Activated CD4-positive, alpha-beta memory T cell treated with anti-CD3 and anti-CD28 coated beads, Interleukin-2, amount 10 ng/mL, durations not matched to agents 7 days and 5 days (primary cell): ENCODE measurements at regions not wholly inside any gene's neighbourhood (a gene's known extent, or its start where the extent isn't known, plus 50 kb on each side); places are given as distances from the start of the nearest gene placed in this dataset.
"Not testable (repeated sequence)": the region's sequence is repeated elsewhere in the genome, so short reads cannot be mapped to it uniquely, and the experiment has no call there.

Experiments used
- CTCF ChIA-PET: fragments of 350-600 bp; sonication (Branson Sonifier 250); formaldehyde crosslinking; loops from one replicate; lab custom pipeline; 2021; ENCODE audit warnings: antibody characterized with exemption, inconsistent platforms; lab: Charles Lee
- POLR2A ChIA-PET: fragments of 350-600 bp; sonication (Branson Sonifier 250); formaldehyde crosslinking; loops from one replicate; lab custom pipeline; 2021; ENCODE audit warnings: antibody characterized with exemption; lab: Charles Lee
- DNase-seq: peaks from one replicate; pipeline ENCODE4 v3.0.0-alpha.2; 2020
- H3K27ac Mint-ChIP-seq: one replicate; pipeline ENCODE4 v1.8.0; 2021; ENCODE audit warnings: mild to moderate bottlenecking, mixed read lengths
- H3K27me3 Mint-ChIP-seq: one replicate; pipeline ENCODE4 v1.8.0; 2021; ENCODE audit warnings: mixed read lengths
- H3K36me3 Mint-ChIP-seq: one replicate; pipeline ENCODE4 v1.8.0; 2021; ENCODE audit warnings: low read depth, mixed read lengths
- H3K4me1 Mint-ChIP-seq: one replicate; pipeline ENCODE4 v1.8.0; 2021; ENCODE audit warnings: mixed read lengths
- H3K4me3 Mint-ChIP-seq: one replicate; pipeline ENCODE4 v1.8.0; 2021; ENCODE audit warnings: mild to moderate bottlenecking, mixed read lengths
- H3K9me3 Mint-ChIP-seq: one replicate; pipeline ENCODE4 v1.8.0; 2021; ENCODE audit warnings: mixed read lengths

- CTCF ChIA-PET = no interaction called here
- no peaks in the 10 kb centered on the region for H3K36me3 Mint-ChIP-seq
- H3K27me3 Mint-ChIP-seq = no peaks in the 10 kb centered on the region
These were observed 1498.8 kb downstream of the MAT2B start for GRCh38 chr5:165004175-165004574.

GRCh38 chr5:165014439-165014838 is 1509.0 kb downstream of the MAT2B start:
- ChIA-PET CTCF (no interaction called here), POLR2A (no interaction called here)
- Mint-ChIP-seq H3K4me1 (no peaks in the 10 kb centered on the region), H3K36me3 (no peaks in the 10 kb centered on the region), H3K27me3 (no peaks in the 10 kb centered on the region), H3K4me3 (no peak overlapping the region), H3K9me3 (peaks cover 6% of the 10 kb centered on the region), H3K27ac (no peak overlapping the region)
- no peak for DNase-seq

More at GRCh38 chr5:165004175-165004574, 1498.8 kb downstream of the MAT2B start:
- peaks cover 6% of the 10 kb centered on the region for H3K9me3 Mint-ChIP-seq
- no peak overlapping the region for H3K27ac Mint-ChIP-seq
- H3K4me1 Mint-ChIP-seq = no peaks in the 10 kb centered on the region
- H3K4me3 Mint-ChIP-seq = no peak overlapping the region
- POLR2A ChIA-PET = no interaction called here
- DNase-seq = no peak

- Mint-ChIP-seq H3K4me3 (no peak overlapping the region), H3K36me3 (no peaks in the 10 kb centered on the region), H3K9me3 (peaks cover 6% of the 10 kb centered on the region), H3K27ac (no peak overlapping the region), H3K27me3 (no peaks in the 10 kb centered on the region), H3K4me1 (no peaks in the 10 kb centered on the region)
- DNase-seq = no peak
- ChIA-PET POLR2A (no interaction called here), CTCF (no interaction called here)
These were observed 1509.7 kb downstream of the MAT2B start for GRCh38 chr5:165015126-165015525.

- no peak for DNase-seq
- Mint-ChIP-seq H3K36me3 (no peaks in the 10 kb centered on the region), H3K27ac (no peak overlapping the region), H3K9me3 (peaks cover 10% of the 10 kb centered on the region), H3K4me3 (no peak overlapping the region), H3K4me1 (no peaks in the 10 kb centered on the region), H3K27me3 (no peaks in the 10 kb centered on the region)
- ChIA-PET CTCF (no interaction called here), POLR2A (no interaction called here)
These were observed 1510.1 kb downstream of the MAT2B start for GRCh38 chr5:165015547-165015946.

- Mint-ChIP-seq H3K27me3 (no peaks in the 10 kb centered on the region), H3K9me3 (peaks cover 9% of the 10 kb centered on the region), H3K27ac (no peak overlapping the region), H3K4me1 (no peaks in the 10 kb centered on the region), H3K36me3 (no peaks in the 10 kb centered on the region), H3K4me3 (no peak overlapping the region)
- DNase-seq = no peak
- POLR2A ChIA-PET = no interaction called here
- CTCF ChIA-PET = no interaction called here
These were observed 1521.6 kb downstream of the MAT2B start for GRCh38 chr5:165026971-165027370.

GRCh38 chr5:165028356-165028755 is 1522.9 kb downstream of the MAT2B start:
- Mint-ChIP-seq H3K4me3 (no peak overlapping the region), H3K27ac (no peak overlapping the region), H3K36me3 (no peaks in the 10 kb centered on the region), H3K4me1 (no peaks in the 10 kb centered on the region), H3K9me3 (peaks cover 7% of the 10 kb centered on the region), H3K27me3 (no peaks in the 10 kb centered on the region)
- CTCF ChIA-PET = no interaction called here
- no peak for DNase-seq
- POLR2A ChIA-PET = no interaction called here

GRCh38 chr5:165029099-165029870 is 1523.9 kb downstream of the MAT2B start:
- H3K4me1 Mint-ChIP-seq = no peaks in the 10 kb centered on the region

GRCh38 chr5:165030971-165031370 is 1525.6 kb downstream of the MAT2B start:
- Mint-ChIP-seq H3K4me1 (no peaks in the 10 kb centered on the region), H3K36me3 (no peaks in the 10 kb centered on the region), H3K4me3 (no peak overlapping the region), H3K27ac (no peak overlapping the region), H3K9me3 (peaks cover 7% of the 10 kb centered on the region), H3K27me3 (no peaks in the 10 kb centered on the region)
- POLR2A ChIA-PET = no interaction called here
- DNase-seq = no peak
- CTCF ChIA-PET = no interaction called here

More at GRCh38 chr5:165029099-165029870, 1523.9 kb downstream of the MAT2B start:
- Mint-ChIP-seq H3K27ac (no peak overlapping the region), H3K4me3 (no peak overlapping the region), H3K9me3 (peaks cover 7% of the 10 kb centered on the region), H3K36me3 (no peaks in the 10 kb centered on the region), H3K27me3 (no peaks in the 10 kb centered on the region)
- CTCF ChIA-PET = no interaction called here
- DNase-seq = no peak
- POLR2A ChIA-PET = no interaction called here

- Mint-ChIP-seq H3K4me3 (no peak overlapping the region), H3K4me1 (no peaks in the 10 kb centered on the region), H3K27me3 (no peaks in the 10 kb centered on the region), H3K27ac (no peak overlapping the region), H3K9me3 (peaks cover 4% of the 10 kb centered on the region), H3K36me3 (no peaks in the 10 kb centered on the region)
- DNase-seq = no peak
- POLR2A ChIA-PET = no interaction called here
- CTCF ChIA-PET = no interaction called here
These were observed 1526.0 kb downstream of the MAT2B start for GRCh38 chr5:165031371-165031770.

- POLR2A ChIA-PET = no interaction called here
- no peak for DNase-seq
- no peak overlapping the region for H3K4me3 Mint-ChIP-seq
- H3K27me3 Mint-ChIP-seq = no peaks in the 10 kb centered on the region
- CTCF ChIA-PET = no interaction called here
- H3K27ac Mint-ChIP-seq = no peak overlapping the region
- H3K9me3 Mint-ChIP-seq = no peaks in the 10 kb centered on the region
- H3K4me1 Mint-ChIP-seq = no peaks in the 10 kb centered on the region
- no peaks in the 10 kb centered on the region for H3K36me3 Mint-ChIP-seq
These were observed 1530.1 kb downstream of the MAT2B start for GRCh38 chr5:165035520-165035919.

- no peaks in the 10 kb centered on the region for H3K4me1 Mint-ChIP-seq
- no peaks in the 10 kb centered on the region for H3K27me3 Mint-ChIP-seq
These were observed 1534.3 kb downstream of the MAT2B start for GRCh38 chr5:165039748-165040147.

GRCh38 chr5:165045941-165046340 is 1540.5 kb downstream of the MAT2B start:
- POLR2A ChIA-PET, CTCF ChIA-PET, DNase-seq, H3K36me3 Mint-ChIP-seq, H3K27ac Mint-ChIP-seq, H3K9me3 Mint-ChIP-seq, H3K27me3 Mint-ChIP-seq, H3K4me1 Mint-ChIP-seq, H3K4me3 Mint-ChIP-seq: not testable (repeated sequence)

More at GRCh38 chr5:165039748-165040147, 1534.3 kb downstream of the MAT2B start:
- ChIA-PET POLR2A (no interaction called here), CTCF (no interaction called here)
- no peak overlapping the region for H3K4me3 Mint-ChIP-seq
- peaks cover 3% of the 10 kb centered on the region for H3K9me3 Mint-ChIP-seq
- no peak for DNase-seq
- no peak overlapping the region for H3K27ac Mint-ChIP-seq
- no peaks in the 10 kb centered on the region for H3K36me3 Mint-ChIP-seq

- Mint-ChIP-seq H3K36me3 (no peaks in the 10 kb centered on the region), H3K9me3 (peaks cover 3% of the 10 kb centered on the region), H3K27ac (no peak overlapping the region), H3K4me3 (no peak overlapping the region), H3K4me1 (no peaks in the 10 kb centered on the region), H3K27me3 (no peaks in the 10 kb centered on the region)
- CTCF ChIA-PET = no interaction called here
- POLR2A ChIA-PET = no interaction called here
- no peak for DNase-seq
These were observed 1550.1 kb downstream of the MAT2B start for GRCh38 chr5:165055476-165055875.

GRCh38 chr5:165057145-165057544 is 1551.7 kb downstream of the MAT2B start:
- no peak for DNase-seq
- ChIA-PET POLR2A (no interaction called here), CTCF (no interaction called here)
- no peaks in the 10 kb centered on the region for H3K4me1 Mint-ChIP-seq
- peaks cover 5% of the 10 kb centered on the region for H3K9me3 Mint-ChIP-seq
- no peak overlapping the region for H3K27ac Mint-ChIP-seq
- no peaks in the 10 kb centered on the region for H3K27me3 Mint-ChIP-seq
- no peaks in the 10 kb centered on the region for H3K36me3 Mint-ChIP-seq
- no peak overlapping the region for H3K4me3 Mint-ChIP-seq
